Panc1 (cell line): ENCODE measurements at regions not wholly inside any gene's neighbourhood (a gene's known extent, or its start where the extent isn't known, plus 50 kb on each side); places are given as distances from the start of the nearest gene placed in this dataset.
"Not testable (repeated sequence)": the region's sequence is repeated elsewhere in the genome, so short reads cannot be mapped to it uniquely, and the experiment has no call there.

Experiments used
- ATAC-seq: fragments of 200-7000 bp; cut with Tn5 transposase; 2 replicates; pipeline ENCODE4 v1.9.1; 2020; ENCODE audit warnings: mild to moderate bottlenecking, moderate library complexity
- BruUV-seq: library from RNA; stranded (reverse); fragments of 400-500 nt; replicated peaks from 2 replicates; lab custom pipeline; 2021; lab: Mats Ljungman, UMichigan
- CTCF ChIA-PET: fragments of 300-600 bp; sonication (Branson Sonifier 250); formaldehyde crosslinking; loops from one replicate; lab custom pipeline; 2022; ENCODE audit warnings: antibody characterized with exemption; lab: Charles Lee
- POLR2A ChIA-PET: fragments of 300-600 bp; sonication (Branson Sonifier 250); formaldehyde crosslinking; loops from one replicate; lab custom pipeline; 2022; ENCODE audit warnings: antibody characterized with exemption; lab: Charles Lee
- DNase-seq: peaks from one replicate; pipeline ENCODE4 v3.0.0-alpha.2; 2010; ENCODE audit warnings: low read depth, low spot score
- H3K27ac ChIP-seq: 2 replicates; pipeline ENCODE4 v1.5.1; 2011; ENCODE audit warnings: mild to moderate bottlenecking, low read length, inconsistent platforms
- H3K27me3 ChIP-seq: fragments of 200-500 bp; sonication (Bioruptor generic); 2 replicates; pipeline ENCODE4 v1.6.0; 2014; ENCODE audit warnings: low read length, inconsistent platforms; ENCODE audit not compliant: control insufficient read depth, insufficient read depth
- H3K36me3 ChIP-seq: fragments of 200-500 bp; sonication (Bioruptor generic); 2 replicates; pipeline ENCODE4 v1.5.1; 2014; ENCODE audit warnings: inconsistent platforms, mild to moderate bottlenecking, low read length, moderate library complexity; ENCODE audit not compliant: control insufficient read depth, insufficient read depth
- H3K4me1 ChIP-seq: 2 replicates; pipeline ENCODE4 v1.5.1; 2011; ENCODE audit warnings: inconsistent platforms, mild to moderate bottlenecking, low read length, moderate library complexity; ENCODE audit not compliant: control insufficient read depth, insufficient read depth
- H3K4me3 ChIP-seq, 2 experiments: 2 replicates each; pipeline ENCODE4 v1.5.1; 2011 to 2012; ENCODE audit warnings: low read depth in 2 of 2, low read length in 2 of 2, mild to moderate bottlenecking in 2 of 2, inconsistent platforms in 1 of 2, moderate library complexity in 1 of 2
- H3K9me3 ChIP-seq: fragments of 200-500 bp; sonication (Bioruptor generic); 2 replicates; pipeline ENCODE4 v1.5.1; 2014; ENCODE audit warnings: low read depth, mild to moderate bottlenecking, inconsistent platforms, low read length, moderate library complexity; ENCODE audit not compliant: control insufficient read depth, insufficient read depth
- CTCF ChIP-seq: fragments of 450-650 bp; IDR thresholded peaks from 2 replicates; pipeline ENCODE4 v1.5.1; 2017; ENCODE audit warnings: mild to moderate bottlenecking
- POLR2AphosphoS5 ChIP-seq: IDR thresholded peaks from 2 replicates; pipeline ENCODE4 v1.6.1; 2012; ENCODE audit warnings: mild to moderate bottlenecking, low read depth, low read length, moderate library complexity
- REST ChIP-seq, 2 experiments: IDR thresholded peaks; 2 replicates each; pipeline ENCODE4 v1.6.1; 2011 to 2012; ENCODE audit warnings: low read depth in 2 of 2, control low read depth in 1 of 2, low read length in 1 of 2, mild to moderate bottlenecking in 1 of 2, moderate library complexity in 1 of 2; ENCODE audit not compliant: insufficient read depth in 1 of 2
- SIN3A ChIP-seq: IDR thresholded peaks from 2 replicates; pipeline ENCODE4 v1.6.1; 2012; ENCODE audit warnings: low read depth, mild to moderate bottlenecking, low read length, moderate library complexity, borderline replicate concordance; ENCODE audit not compliant: insufficient read depth
- TCF7L2 ChIP-seq: IDR thresholded peaks from 2 replicates; pipeline ENCODE4 v1.6.1; 2011; ENCODE audit warnings: mild to moderate bottlenecking, low read depth, low read length, inconsistent platforms
- in situ Hi-C: cut with HindIII; loops from 2 replicates; pipeline ENCODE4 v1.10.0; 2016; ENCODE audit warnings: low sequenced_read_pairs, low pct_unique_long_range_greater_than_20kb
- intact Hi-C: fragments of 100-400 bp; cut with micrococcal nuclease; formaldehyde crosslinking; loops from one replicate; pipeline ENCODE4 v1.10.0; 2022; ENCODE audit not compliant: unreplicated experiment

GRCh38 chr1:189253601-189254350, 1223.9 kb downstream of the BRINP3 start:
- Histone ChIP-seq H3K9me3 (no peaks in the 10 kb centered on the region), H3K4me3 (no peak overlapping the region), H3K27me3 (no peaks in the 10 kb centered on the region), H3K36me3 (no peaks in the 10 kb centered on the region), H3K4me1 (no peaks in the 10 kb centered on the region), H3K27ac (no peak overlapping the region)
- BruUV-seq: no TSS peak
- no peak for ATAC-seq
- intact Hi-C loops: no loop called here
- in situ Hi-C loops: no loop called here
- no peak for DNase-seq
- ChIA-PET POLR2A (no interaction called here), CTCF (interaction anchor here (0.6 kb wide), 1 partner anchor 84 kb away, joined by 3 read pairs; no protein-coding TSS in a partner anchor)
- TF ChIP-seq REST (IDR thresholded peaks at IDR 0.05; ENCODE audit: insufficient read depth in 1 of 2, low read depth in 2 of 2, low read length in 1 of 2): no peak
- TF ChIP-seq SIN3A: no peak
- TF ChIP-seq TCF7L2: no peak
- no peak for TF ChIP-seq CTCF
- TF ChIP-seq POLR2AphosphoS5: no peak

- BruUV-seq, H3K4me1 ChIP-seq, H3K9me3 ChIP-seq, H3K27me3 ChIP-seq, CTCF ChIA-PET, POLR2A ChIA-PET, H3K4me3 ChIP-seq, in situ Hi-C loops, DNase-seq, H3K27ac ChIP-seq, intact Hi-C loops, ATAC-seq, H3K36me3 ChIP-seq: not testable (repeated sequence)
These were observed 1216.5 kb downstream of the BRINP3 start for GRCh38 chr1:189261128-189261527.

- CTCF ChIA-PET: no interaction called here
- Histone ChIP-seq H3K4me3 (no peak overlapping the region), H3K4me1 (no peaks in the 10 kb centered on the region), H3K27ac (no peak overlapping the region), H3K27me3 (no peaks in the 10 kb centered on the region), H3K9me3 (peaks cover 4% of the 10 kb centered on the region), H3K36me3 (no peaks in the 10 kb centered on the region)
- POLR2A ChIA-PET: no interaction called here
- intact Hi-C loops: no loop called here
- no peak for DNase-seq
- TF ChIP-seq REST (IDR thresholded peaks at IDR 0.05; ENCODE audit: insufficient read depth in 1 of 2, low read depth in 2 of 2, low read length in 1 of 2): no peak
- TF ChIP-seq TCF7L2: no peak
- TF ChIP-seq SIN3A: no peak
- TF ChIP-seq POLR2AphosphoS5: no peak
- no peak for TF ChIP-seq CTCF
- ATAC-seq: no peak
- in situ Hi-C loops: no loop called here
- BruUV-seq: no TSS peak
These were observed 1208.7 kb downstream of the BRINP3 start for GRCh38 chr1:189269011-189269410.
